Calu3 (cell line): ENCODE measurements at regions not wholly inside any gene's neighbourhood (a gene's known extent, or its start where the extent isn't known, plus 50 kb on each side); places are given as distances from the start of the nearest gene placed in this dataset.

Source experiments
- BruUV-seq: library from RNA; stranded (reverse); fragments of 400-500 nt; replicated peaks from 2 replicates; lab custom pipeline; 2021; lab: Mats Ljungman, UMichigan
- CTCF ChIA-PET: fragments of 300-600 bp; sonication (Branson Sonifier 250); formaldehyde crosslinking; loops from one replicate; lab custom pipeline; 2022; ENCODE audit warnings: antibody characterized with exemption; lab: Charles Lee
- DNase-seq: peaks from one replicate; pipeline ENCODE4 v3.0.0; 2022
- H3K27ac Mint-ChIP-seq: one replicate; pipeline ENCODE4 v1.8.0; 2022; ENCODE audit warnings: mixed read lengths; ENCODE audit not compliant: unreplicated experiment
- H3K27me3 Mint-ChIP-seq: one replicate; pipeline ENCODE4 v1.8.0; 2022; ENCODE audit warnings: mixed read lengths; ENCODE audit not compliant: unreplicated experiment
- H3K36me3 Mint-ChIP-seq: one replicate; pipeline ENCODE4 v1.8.0; 2022; ENCODE audit warnings: mild to moderate bottlenecking, moderate library complexity, mixed read lengths; ENCODE audit not compliant: insufficient read depth, unreplicated experiment
- H3K4me1 Mint-ChIP-seq: one replicate; pipeline ENCODE4 v1.8.0; 2022; ENCODE audit warnings: mild to moderate bottlenecking, low read depth, mixed read lengths; ENCODE audit not compliant: unreplicated experiment
- H3K4me3 Mint-ChIP-seq: one replicate; pipeline ENCODE4 v1.8.0; 2022; ENCODE audit warnings: mild to moderate bottlenecking, low read depth, moderate library complexity, mixed read lengths; ENCODE audit not compliant: unreplicated experiment
- H3K9me3 Mint-ChIP-seq: one replicate; pipeline ENCODE4 v1.8.0; 2022; ENCODE audit warnings: low read depth, mixed read lengths; ENCODE audit not compliant: unreplicated experiment
- intact Hi-C: fragments of 100-400 bp; cut with micrococcal nuclease; formaldehyde crosslinking; loops from one replicate; pipeline ENCODE4 v1.10.0; 2022; ENCODE audit not compliant: unreplicated experiment
- TF ChIP-seq, protein P1 (sequence below): fragments of 200-600 bp; IDR thresholded peaks from one replicate; pipeline ENCODE4 v1.8.0; 2022; ENCODE audit warnings: antibody characterized with exemption; ENCODE audit not compliant: unreplicated experiment

GRCh38 chr2:219830353-219830738 lies 202.9 kb downstream of the SLC4A3 start:
- Mint-ChIP-seq H3K4me3 (no peak overlapping the region), H3K9me3 (no peaks in the 10 kb centered on the region), H3K36me3 (no peaks in the 10 kb centered on the region), H3K4me1 (no peaks in the 10 kb centered on the region), H3K27me3 (peaks cover 17% of the 10 kb centered on the region), H3K27ac (no peak overlapping the region)
- CTCF ChIA-PET: no interaction called here
- intact Hi-C loops: no loop called here
- TF ChIP-seq, protein P1, sequence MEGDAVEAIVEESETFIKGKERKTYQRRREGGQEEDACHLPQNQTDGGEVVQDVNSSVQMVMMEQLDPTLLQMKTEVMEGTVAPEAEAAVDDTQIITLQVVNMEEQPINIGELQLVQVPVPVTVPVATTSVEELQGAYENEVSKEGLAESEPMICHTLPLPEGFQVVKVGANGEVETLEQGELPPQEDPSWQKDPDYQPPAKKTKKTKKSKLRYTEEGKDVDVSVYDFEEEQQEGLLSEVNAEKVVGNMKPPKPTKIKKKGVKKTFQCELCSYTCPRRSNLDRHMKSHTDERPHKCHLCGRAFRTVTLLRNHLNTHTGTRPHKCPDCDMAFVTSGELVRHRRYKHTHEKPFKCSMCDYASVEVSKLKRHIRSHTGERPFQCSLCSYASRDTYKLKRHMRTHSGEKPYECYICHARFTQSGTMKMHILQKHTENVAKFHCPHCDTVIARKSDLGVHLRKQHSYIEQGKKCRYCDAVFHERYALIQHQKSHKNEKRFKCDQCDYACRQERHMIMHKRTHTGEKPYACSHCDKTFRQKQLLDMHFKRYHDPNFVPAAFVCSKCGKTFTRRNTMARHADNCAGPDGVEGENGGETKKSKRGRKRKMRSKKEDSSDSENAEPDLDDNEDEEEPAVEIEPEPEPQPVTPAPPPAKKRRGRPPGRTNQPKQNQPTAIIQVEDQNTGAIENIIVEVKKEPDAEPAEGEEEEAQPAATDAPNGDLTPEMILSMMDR: no peak
- no TSS peak for BruUV-seq
- DNase-seq: no peak

GRCh38 chr2:219831957-219832356 lies 204.5 kb downstream of the SLC4A3 start:
- intact Hi-C loops: no loop called here
- TF ChIP-seq, protein P1: no peak
- peaks cover 17% of the 10 kb centered on the region for H3K27me3 Mint-ChIP-seq
- no peak for DNase-seq
- H3K4me1 Mint-ChIP-seq: no peaks in the 10 kb centered on the region
- CTCF ChIA-PET: no interaction called here
- H3K27ac Mint-ChIP-seq: no peak overlapping the region
- no TSS peak for BruUV-seq
- H3K4me3 Mint-ChIP-seq: no peak overlapping the region
- H3K9me3 Mint-ChIP-seq: no peaks in the 10 kb centered on the region
- H3K36me3 Mint-ChIP-seq: no peaks in the 10 kb centered on the region

GRCh38 chr2:219832904-219833303 lies 205.5 kb downstream of the SLC4A3 start:
- Mint-ChIP-seq H3K9me3 (no peaks in the 10 kb centered on the region), H3K4me3 (no peak overlapping the region), H3K36me3 (no peaks in the 10 kb centered on the region), H3K27me3 (peaks cover 17% of the 10 kb centered on the region), H3K4me1 (no peaks in the 10 kb centered on the region), H3K27ac (no peak overlapping the region)
- CTCF ChIA-PET: no interaction called here
- DNase-seq: no peak
- intact Hi-C loops: no loop called here
- no TSS peak for BruUV-seq
- TF ChIP-seq, protein P1: no peak

- Mint-ChIP-seq H3K27me3 (peaks cover 15% of the 10 kb centered on the region), H3K9me3 (no peaks in the 10 kb centered on the region), H3K27ac (no peak overlapping the region), H3K4me3 (no peak overlapping the region), H3K36me3 (no peaks in the 10 kb centered on the region), H3K4me1 (no peaks in the 10 kb centered on the region)
- TF ChIP-seq, protein P1: no peak
- no peak for DNase-seq
- CTCF ChIA-PET: no interaction called here
- BruUV-seq: no TSS peak
- intact Hi-C loops: no loop called here
Measured at GRCh38 chr2:219835493-219835892, 208.1 kb downstream of the SLC4A3 start.
